ENCODE measurements at regions not wholly inside any gene's neighbourhood (a gene's known extent, or its start where the extent isn't known, plus 50 kb on each side); places are given as distances from the start of the nearest gene placed in this dataset.
A peak's percentile ranks its signal among the peaks of the same experiment; 100 is the strongest.
"Not testable (repeated sequence)": the region's sequence is repeated elsewhere in the genome, so short reads cannot be mapped to it uniquely, and the experiment has no call there.

DNA sequence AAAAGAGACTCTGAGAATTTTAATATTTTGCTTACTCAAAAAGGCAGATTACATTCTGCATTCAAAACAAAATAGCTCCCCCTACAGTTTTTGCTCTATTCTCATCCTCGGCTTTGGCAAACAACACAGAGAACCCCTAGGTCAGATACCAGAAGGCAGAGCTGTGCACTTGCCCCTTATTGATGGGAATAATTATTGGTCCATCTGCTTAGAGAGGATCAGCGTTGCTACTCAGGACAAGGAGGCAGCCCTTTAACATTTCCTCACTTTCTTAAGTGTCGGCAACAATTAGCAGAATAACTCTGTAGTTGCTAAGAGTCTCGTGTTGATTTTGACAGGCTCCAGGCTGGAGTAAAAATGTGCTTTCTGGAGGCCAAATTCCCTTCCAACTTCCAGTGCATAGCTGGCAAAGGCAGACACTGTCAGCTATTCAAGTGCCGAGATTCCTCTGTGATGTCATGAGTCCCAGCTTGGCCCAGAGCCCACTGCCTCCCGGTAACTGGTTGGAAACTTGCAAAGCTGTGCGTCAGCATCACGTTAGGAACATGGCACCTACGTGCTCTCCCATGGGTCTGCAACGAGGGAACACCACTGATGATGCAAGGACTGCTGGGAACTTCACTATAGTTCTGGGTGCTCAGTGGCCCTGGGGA is 482.7 kb upstream of the ADAMTS9 start:
- peak; percentile 7 for DNase-seq

DNA sequence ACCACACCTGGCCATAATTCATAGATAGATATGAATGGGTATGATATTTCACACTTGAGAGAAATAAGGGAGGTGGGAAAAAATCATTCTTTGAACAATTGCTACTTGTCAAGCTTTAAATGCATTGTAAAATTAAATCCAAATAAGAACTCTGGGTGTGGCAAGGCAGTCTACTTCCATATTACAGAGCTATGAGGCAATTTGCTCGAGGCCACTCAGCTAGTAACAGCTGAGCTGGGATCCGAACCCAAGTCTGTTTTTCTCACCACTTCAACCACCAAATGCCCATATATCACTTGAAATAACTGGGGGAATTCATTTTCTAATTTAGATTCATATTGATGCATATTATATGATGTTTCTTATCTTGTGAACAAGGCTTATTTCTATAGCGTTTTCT is 482.2 kb upstream of the ADAMTS9 start:
- no peak for DNase-seq

DNA sequence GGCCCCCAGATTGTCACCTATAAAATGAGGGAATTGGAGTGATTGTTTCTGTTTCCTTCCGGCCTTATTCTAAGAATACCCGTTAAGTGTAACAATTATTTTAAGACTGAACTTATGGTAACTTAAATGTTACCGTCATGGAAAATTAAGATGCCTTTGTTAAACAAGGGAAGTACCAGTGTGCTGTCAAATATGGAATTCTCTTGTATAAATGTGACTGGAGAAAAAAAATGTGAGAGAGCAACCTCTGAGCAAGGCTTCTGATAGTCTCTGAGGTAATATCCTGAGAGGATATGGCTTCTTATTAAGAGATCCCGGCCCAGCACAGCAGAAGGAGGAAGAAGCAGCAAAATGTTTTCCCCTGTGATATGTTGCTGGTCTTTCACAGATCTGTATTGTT is 480.7 kb upstream of the ADAMTS9 start:
- DNase-seq = no peak

DNA sequence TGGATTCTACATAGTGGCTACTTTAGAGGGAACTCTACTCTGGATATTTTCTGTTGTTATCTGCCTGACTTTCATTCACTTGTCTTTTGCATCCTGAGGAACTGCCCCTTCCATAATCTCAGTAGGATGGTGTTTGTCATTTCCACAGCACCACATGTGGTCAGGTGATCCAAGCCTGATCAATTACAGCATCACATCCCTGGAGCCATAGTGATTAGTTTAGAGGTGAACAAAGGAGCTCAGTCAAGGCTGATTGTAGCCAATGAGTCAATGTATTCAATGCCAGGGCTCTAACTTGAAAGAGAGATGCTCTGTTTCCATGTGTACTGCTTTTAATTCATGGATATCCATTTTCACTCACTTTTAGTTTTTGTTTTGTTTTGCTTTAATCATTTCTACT is 478.7 kb upstream of the ADAMTS9 start:
- no peak for DNase-seq

DNA sequence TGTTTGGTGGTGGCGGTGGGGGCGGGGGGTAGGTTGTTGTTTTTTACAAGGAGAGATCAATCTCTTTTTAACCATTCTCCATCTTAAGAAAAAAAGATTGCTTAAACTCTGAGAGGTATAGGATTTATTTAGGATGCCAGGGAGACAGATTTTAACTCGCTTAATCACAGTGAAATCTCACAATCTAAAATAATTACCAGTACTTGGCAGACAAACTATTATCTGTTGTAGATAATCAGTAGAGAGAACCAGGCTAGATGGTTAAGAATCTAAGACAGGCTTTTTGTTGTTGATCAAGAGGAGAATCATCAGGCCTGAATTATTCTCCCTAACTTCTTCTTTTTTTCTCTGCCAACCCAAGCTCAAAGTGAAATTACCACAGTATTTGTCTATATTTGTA is 470.2 kb upstream of the ADAMTS9 start:
- no peak for DNase-seq

DNA sequence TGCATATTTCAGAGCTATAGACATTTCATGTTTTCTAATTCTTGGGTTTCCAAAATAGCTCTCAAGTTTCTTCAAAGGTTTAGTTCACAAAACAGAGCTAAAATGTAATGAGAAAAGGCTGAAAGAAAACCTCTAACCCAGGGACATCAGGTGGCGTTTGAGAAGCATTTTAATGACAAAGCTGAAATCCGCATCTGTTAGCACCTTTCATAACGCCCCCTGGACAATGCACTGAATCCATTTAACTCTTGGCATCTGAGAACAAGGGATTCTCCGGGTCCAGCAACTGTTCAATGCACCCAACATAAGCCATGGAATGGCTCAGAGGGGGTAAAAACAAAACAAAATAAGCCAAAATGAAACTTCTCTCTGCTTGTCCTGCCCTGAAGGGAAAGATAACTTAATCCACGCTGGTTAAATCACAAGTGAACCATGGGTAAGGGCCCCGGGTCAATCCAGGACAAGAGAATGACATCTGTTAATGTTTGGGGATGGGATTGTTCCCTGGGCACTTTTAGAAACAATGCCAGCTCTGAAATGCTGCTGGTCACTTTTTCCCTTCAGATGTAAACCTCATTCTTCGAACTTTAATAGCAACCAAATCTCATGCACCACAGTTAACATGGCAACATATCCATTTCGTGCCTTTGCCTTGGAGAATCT is 466.2 kb upstream of the ADAMTS9 start:
- no peak for DNase-seq

DNA sequence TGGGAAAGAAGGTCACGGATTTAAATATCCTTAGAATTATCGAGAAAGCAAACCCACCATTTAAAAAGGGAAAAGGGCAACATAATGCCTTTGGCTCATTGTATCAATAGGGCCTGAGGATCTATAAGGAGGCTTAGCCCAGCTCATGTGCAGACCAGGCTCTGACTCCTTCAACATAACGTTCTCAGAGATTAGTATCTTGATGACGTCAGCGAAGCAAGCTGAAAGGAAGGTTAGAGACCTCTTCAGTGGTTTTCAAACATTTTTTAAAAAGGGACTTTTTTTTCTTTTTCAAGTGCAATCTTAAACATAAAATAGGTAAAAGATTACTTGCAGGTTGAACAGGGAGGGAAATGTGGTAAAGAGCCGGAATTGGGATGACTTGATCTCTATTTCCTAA is 463.9 kb upstream of the ADAMTS9 start:
- no peak for DNase-seq

DNA sequence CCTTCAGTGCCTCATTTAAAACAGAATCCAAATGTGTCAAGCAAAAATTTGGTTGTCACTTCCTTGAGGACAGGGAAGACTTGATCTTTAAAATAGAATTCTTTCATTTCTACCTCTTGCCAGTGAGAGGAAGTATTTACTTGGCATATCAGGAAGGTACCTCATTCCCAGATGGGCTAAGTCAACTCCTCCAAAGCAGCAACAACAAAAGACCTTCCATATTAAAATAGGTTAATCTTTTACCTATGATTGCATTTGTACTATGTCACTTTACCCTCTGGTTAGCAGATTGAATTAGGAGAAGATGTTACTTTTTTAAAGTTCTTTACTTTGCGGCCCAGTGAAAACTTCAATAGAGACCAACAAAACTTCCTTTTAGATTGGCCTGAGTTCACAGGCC is 462.1 kb upstream of the ADAMTS9 start:
- no peak for DNase-seq

DNA sequence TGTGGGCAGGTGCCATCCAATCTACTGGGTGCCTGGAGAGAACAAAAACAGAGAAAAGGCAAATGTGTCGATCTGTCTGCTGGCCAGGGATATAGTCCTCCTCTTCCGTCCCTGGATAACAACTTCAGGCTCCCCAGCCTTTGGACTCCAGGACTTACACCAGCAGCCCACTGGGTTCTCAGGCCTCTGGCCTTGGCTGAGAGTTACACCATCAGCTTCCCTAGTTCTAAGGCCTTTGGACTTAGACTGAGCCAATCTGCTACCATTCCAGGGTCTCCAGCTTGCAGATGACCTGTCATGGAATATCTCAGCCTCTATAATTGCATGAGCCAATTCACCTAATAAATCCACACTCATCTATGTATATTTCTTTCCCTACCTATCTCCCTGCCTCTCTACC is 460.9 kb upstream of the ADAMTS9 start:
- no peak for DNase-seq

DNA sequence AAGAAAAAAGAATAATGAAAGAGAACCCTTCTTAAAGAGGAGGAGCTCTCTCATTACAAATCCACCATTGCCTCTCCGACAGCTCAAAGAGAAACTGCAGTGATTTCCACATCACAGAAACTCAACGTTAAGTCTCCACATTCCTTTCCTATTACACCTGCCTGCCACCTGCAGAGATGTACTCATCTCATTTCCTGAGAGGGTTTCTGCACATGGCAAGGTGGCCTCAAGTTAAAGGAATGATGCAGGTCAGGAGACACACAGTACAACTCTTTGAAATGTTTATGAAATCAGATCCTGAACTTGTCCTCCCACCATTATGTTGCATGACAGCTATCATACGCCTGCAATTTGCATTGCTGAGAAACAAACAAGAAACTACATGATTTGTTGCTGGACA is 458.4 kb upstream of the ADAMTS9 start:
- no peak for DNase-seq

DNA sequence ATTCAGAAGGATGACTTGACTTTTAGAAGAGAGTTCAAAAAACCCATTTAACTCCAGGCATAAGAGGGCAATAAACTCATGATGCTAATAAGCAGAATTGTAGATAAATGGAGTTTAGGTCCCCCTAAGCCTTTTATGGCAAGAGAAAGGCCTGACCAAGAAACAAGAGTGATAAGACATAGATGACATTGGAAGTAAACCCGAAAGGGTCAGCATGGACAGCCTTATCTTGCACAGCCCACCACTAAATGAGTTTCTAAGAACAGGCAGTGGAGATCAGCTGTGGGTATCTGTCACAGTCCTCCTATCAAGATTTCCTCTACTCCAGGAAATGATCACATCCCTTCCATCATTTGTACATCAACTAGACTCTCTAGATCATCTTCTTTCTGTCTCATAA is 457.9 kb upstream of the ADAMTS9 start:
- DNase-seq = no peak

DNA sequence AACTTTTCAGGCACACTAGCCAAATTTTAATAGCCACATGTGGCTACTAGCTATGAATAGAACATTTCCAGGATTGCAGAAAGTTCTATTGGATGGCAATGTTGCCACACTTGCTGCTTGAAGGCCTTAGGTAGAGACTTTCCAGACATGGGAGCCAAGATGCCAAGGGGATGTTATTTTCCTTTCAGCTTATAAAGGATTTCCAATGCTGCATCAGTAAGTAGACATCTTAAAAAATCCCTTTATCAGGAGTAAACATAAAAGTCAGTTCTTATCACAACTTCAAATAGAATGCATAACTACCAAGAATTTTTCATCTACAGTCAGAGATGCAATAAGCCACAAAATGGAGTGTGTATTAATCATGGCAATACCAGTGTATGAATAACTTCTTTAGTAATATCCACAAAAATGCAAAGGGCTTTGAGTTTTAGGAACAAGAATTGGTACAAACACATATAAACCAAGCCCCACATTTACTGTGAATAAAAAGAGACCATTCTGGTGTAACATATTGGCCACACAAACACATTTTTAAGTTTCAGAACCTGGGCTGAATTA is 457.1 kb upstream of the ADAMTS9 start:
- no peak for DNase-seq

DNA sequence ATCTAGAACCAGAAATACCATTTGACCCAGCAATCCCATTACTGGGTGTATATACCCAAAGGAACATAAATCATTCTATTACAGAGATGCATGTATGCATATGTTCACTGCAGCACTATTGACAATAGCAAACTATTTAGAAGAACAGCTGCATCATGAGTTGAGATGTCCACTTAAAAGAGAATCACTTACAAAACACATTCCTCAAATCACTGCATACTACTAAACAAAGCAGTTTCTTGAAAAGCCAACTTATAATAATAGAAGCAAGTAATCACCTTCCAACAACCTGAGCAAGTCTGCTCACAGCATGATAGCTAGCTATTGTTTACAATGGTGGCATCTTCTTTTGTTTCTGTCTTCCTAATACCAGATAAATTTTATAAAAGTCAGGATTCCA is 454.7 kb upstream of the ADAMTS9 start:
- DNase-seq = no peak

DNA sequence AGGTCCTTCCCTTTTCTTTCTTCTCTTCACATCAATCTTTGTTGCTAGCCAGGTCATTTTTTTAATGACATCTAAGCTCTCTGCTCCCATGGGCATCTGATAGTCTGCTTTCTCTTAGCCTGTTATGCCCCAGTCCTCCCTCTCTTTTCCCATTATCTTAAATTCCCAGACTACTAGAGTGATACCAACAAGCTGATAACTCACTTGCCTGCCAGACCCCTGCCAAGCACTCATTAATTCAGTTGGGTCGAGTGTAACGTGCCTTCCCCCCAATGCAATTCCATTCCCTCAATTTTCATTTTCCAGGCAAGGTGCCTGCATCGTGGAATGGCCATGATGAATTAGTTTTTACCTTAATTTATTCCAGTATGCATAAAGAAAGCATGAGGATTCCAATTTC is 450.8 kb upstream of the ADAMTS9 start:
- DNase-seq = no peak

DNA sequence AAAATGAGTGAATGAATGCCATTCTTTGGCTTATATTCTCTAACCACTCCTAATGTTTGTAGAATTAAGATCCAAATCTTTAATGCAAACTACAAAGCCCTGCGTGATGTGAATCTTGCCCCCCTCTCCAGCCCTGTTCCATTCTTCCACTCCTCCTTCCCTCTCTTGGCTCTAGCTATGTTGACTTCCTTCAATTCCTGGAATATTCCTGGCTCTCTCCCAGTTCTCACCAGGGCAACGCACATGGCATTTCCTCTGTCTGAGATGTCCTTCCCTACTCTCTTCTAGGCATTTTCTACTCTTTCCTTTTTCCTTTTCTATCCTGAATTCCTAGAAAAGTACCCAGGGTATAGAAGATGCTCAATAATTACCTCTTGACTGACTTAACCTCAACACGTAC is 446.0 kb upstream of the ADAMTS9 start:
- not testable (repeated sequence) for DNase-seq

DNA sequence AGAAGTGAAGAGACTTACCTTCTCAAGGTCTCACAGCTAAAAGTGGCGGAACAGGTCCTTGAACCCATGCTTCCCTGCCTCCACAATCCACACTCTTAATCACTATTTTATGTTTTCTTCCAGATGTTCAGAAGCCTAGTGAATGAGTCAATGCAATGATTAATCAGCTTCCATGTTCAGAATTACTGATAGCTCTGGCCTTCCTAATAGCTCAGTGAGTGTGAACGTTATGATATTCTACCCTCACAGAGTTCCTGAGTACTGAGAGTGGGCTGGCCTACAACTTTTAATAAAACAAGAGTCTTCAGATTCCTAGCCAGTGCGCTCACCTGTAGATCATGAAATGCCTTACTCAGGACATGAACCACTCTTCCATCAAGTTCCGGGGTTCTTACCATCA is 443.0 kb upstream of the ADAMTS9 start:
- DNase-seq = no peak

DNA sequence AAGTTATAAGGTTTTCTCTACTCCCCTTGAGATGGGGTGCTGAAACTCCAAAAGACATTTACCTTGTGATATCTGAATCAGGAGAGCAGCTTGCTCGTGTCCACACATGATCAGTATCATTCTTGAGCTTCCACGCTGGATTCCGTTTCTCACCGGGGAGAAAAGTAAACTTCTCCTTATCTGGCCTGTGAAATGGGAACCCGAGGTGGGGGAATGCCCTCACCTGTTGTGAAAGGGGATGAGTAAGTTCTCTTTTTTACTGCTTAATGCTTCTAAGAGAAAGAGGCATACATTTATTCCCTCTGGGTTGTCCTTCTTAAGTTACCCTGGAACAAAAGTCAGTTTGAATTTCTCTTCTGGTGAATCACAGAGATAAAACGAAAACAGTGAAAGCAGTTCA is 440.5 kb upstream of the ADAMTS9 start:
- no peak for DNase-seq

DNA sequence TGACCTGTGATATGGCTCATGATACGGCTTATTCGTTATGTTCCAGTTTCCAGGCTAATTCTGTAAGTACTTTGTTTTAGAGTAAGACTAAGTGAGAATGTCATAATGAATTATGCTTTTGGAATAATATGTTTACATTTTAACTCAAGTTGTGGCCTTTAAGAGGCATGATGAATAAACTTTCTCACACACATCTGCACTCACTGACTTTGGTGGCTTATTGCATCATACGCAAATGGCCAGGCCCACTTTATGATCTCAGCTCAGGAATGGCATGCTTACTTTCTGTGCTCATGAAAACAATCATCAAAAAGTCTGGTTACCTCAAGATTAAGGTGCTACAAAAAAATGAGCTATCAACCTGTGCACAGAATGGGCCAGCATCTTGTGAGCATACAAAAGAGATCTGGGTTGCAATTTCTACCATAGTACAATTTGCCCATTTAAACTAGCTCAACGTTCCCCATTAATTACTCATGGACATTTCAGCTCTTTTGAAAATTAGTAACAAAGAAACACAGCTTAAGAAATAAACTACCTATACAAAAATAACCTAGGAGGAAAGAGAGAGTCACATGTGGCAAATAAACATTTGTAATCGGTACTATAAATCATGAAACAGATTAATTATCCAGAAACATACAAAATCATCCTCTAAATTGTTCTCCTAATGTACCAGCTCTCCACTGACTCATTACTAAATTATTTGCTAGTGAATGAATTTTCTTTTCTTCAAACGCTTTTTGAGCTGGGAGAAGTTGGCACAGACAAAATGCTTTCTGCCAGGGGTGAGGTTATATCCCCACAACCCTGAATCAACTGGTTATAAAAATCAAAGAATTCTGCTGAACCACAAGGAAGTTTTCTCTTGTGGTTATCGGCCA is 439.0 kb upstream of the ADAMTS9 start:
- no peak for DNase-seq

DNA sequence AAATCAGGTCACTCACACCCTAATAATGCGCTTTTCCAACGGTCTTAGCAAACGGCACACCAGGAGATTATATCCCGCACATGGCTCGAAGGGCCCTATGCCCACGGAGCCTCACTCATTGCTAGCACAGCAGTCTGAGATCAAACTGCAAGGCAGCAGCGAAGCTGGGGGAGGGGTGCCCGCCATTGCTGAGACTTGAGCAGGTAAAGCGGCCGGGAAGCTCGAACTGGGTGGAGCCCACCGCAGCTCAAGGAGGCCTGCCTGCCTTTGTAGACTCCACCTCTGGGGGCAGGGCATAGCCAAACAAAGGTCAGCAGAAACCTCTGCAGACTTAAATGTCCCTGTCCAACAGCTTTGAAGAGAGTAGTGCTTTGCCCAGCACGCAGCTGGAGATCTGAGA is 432.4 kb upstream of the ADAMTS9 start:
- not testable (repeated sequence) for DNase-seq

DNA sequence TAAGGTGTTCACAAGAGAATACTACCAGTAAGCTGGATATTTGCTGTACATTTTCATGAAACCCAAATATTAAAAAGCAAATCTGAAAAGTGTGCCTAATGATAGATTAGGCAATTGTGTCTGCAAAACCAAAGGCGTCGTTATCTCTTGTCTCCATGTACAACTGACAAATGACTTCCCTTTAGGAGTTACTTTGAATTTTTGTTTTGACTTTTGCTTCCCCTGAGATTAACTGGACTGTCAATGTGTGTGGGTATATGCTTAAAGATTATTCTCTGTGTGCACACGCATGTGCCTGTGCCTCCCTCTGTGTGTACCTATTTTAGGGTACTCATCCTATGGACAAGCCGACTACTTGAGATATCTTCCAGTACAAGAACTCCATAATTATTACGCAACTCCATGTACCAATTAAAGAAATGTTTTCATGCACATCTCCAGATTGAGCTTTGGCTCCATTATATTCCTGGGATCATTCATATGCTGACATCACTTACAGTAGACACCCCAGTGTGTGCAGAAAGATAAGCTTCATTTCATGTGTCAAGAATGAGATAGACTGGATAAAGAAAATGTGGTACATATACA is 431.2 kb upstream of the ADAMTS9 start:
- DNase-seq = no peak

DNA sequence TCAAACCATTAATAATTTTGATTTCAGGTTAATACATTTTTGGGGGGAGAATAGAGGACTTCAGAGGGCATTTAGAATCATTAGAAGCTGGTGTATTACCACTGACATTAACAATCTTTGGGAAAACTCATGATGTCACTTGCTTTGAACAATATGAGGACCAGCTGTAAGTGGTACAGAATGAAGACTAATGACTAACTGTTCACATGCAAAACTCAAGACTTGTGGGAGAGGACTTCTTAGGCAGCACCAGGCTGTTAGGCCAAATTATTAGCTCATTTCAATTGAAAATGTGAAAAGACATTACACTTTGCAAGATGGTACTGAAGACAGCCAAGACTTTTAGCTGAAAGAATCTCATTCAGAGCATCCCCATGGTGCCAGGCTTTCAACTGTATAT is 426.2 kb upstream of the ADAMTS9 start:
- DNase-seq = no peak

DNA sequence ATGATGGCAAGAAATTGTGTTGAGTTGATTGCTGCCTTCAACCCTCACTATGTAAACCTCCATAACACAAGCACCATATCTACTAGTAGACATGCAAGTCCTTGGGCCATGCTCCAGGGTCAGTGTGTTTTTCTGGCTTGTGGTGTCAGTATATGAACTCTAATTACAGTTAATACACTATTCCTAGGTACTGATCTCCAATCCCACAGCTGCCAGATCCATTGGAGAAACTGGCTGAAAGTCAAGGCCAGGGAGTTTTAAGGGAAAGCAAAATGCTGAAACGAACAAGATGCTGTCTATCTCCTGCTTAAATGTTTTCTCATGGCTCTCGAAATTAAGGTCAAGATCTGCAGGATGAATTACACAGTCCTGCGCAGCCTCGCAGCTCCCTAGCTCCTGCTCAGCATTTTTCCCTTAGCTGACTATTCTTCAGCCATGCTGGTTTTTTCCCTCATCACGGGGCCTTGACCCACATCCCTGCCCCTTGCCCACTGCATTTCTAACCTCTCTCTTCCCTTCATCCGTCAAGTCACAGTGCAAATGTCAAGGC is 425.0 kb upstream of the ADAMTS9 start:
- no peak for DNase-seq

DNA sequence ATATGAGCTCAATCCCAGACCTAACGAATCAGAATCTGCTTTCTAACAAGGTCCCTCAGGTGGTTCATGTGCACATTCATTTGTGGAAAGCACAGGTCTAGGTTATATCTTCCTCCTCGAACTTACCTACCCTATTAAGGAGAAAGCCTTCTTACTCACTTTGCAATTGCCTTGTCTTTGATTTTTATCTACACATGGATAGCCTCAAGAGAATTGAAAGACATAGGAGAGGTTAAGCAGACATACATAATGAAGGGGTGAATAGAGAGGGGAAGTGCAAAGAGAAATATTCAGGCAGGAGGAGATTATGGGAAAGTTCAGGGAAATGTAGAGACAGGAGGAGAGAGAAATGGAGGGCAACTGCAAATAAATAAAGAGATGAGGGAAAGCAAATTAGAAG is 422.9 kb upstream of the ADAMTS9 start:
- DNase-seq = no peak

All from retina (tissue), 1 donor.